Testis (tissue), 2 donors: ENCODE measurements at regions not wholly inside any gene's neighbourhood (a gene's known extent, or its start where the extent isn't known, plus 50 kb on each side); places are given as distances from the start of the nearest gene placed in this dataset.

Experiments used
- CTCF ChIP-seq, 3 experiments: fragments of 450-650 bp in 2 of 3; fragments of 200-600 bp in 1 of 3; sonication (generic) in 1 of 3; IDR thresholded peaks; one replicate each; pipeline ENCODE4 v1.5.1; 2016 to 2019; ENCODE audit warnings: antibody characterized with exemption in 3 of 3, mild to moderate bottlenecking in 2 of 3, moderate library complexity in 1 of 3
- POLR2A ChIP-seq: fragments of 450-650 bp; IDR thresholded peaks from one replicate; pipeline ENCODE4 v1.6.1; 2017; ENCODE audit warnings: antibody characterized with exemption, mild to moderate bottlenecking, moderate library complexity

- TF ChIP-seq CTCF (IDR thresholded peaks at IDR 0.05), result no peak
- no peak for TF ChIP-seq POLR2A
Measured at GRCh38 chrX:87310780-87311179, 206.8 kb upstream of the KLHL4 start.
